Panc1 (cell line): ENCODE measurements at regions not wholly inside any gene's neighbourhood (a gene's known extent, or its start where the extent isn't known, plus 50 kb on each side); places are given as distances from the start of the nearest gene placed in this dataset.

Experiments
- ATAC-seq: fragments of 200-7000 bp; cut with Tn5 transposase; 2 replicates; pipeline ENCODE4 v1.9.1; 2020; ENCODE audit warnings: mild to moderate bottlenecking, moderate library complexity
- BruUV-seq: library from RNA; stranded (reverse); fragments of 400-500 nt; replicated peaks from 2 replicates; lab custom pipeline; 2021; lab: Mats Ljungman, UMichigan
- CTCF ChIA-PET: fragments of 300-600 bp; sonication (Branson Sonifier 250); formaldehyde crosslinking; loops from one replicate; lab custom pipeline; 2022; ENCODE audit warnings: antibody characterized with exemption; lab: Charles Lee
- POLR2A ChIA-PET: fragments of 300-600 bp; sonication (Branson Sonifier 250); formaldehyde crosslinking; loops from one replicate; lab custom pipeline; 2022; ENCODE audit warnings: antibody characterized with exemption; lab: Charles Lee
- DNase-seq: peaks from one replicate; pipeline ENCODE4 v3.0.0-alpha.2; 2010; ENCODE audit warnings: low read depth, low spot score
- H3K27ac ChIP-seq: 2 replicates; pipeline ENCODE4 v1.5.1; 2011; ENCODE audit warnings: mild to moderate bottlenecking, low read length, inconsistent platforms
- H3K27me3 ChIP-seq: fragments of 200-500 bp; sonication (Bioruptor generic); 2 replicates; pipeline ENCODE4 v1.6.0; 2014; ENCODE audit warnings: low read length, inconsistent platforms; ENCODE audit not compliant: control insufficient read depth, insufficient read depth
- H3K36me3 ChIP-seq: fragments of 200-500 bp; sonication (Bioruptor generic); 2 replicates; pipeline ENCODE4 v1.5.1; 2014; ENCODE audit warnings: inconsistent platforms, mild to moderate bottlenecking, low read length, moderate library complexity; ENCODE audit not compliant: control insufficient read depth, insufficient read depth
- H3K4me1 ChIP-seq: 2 replicates; pipeline ENCODE4 v1.5.1; 2011; ENCODE audit warnings: inconsistent platforms, mild to moderate bottlenecking, low read length, moderate library complexity; ENCODE audit not compliant: control insufficient read depth, insufficient read depth
- H3K4me3 ChIP-seq, 2 experiments: 2 replicates each; pipeline ENCODE4 v1.5.1; 2011 to 2012; ENCODE audit warnings: low read depth in 2 of 2, low read length in 2 of 2, mild to moderate bottlenecking in 2 of 2, inconsistent platforms in 1 of 2, moderate library complexity in 1 of 2
- H3K9me3 ChIP-seq: fragments of 200-500 bp; sonication (Bioruptor generic); 2 replicates; pipeline ENCODE4 v1.5.1; 2014; ENCODE audit warnings: low read depth, mild to moderate bottlenecking, inconsistent platforms, low read length, moderate library complexity; ENCODE audit not compliant: control insufficient read depth, insufficient read depth
- CTCF ChIP-seq: fragments of 450-650 bp; IDR thresholded peaks from 2 replicates; pipeline ENCODE4 v1.5.1; 2017; ENCODE audit warnings: mild to moderate bottlenecking
- POLR2AphosphoS5 ChIP-seq: IDR thresholded peaks from 2 replicates; pipeline ENCODE4 v1.6.1; 2012; ENCODE audit warnings: mild to moderate bottlenecking, low read depth, low read length, moderate library complexity
- REST ChIP-seq, 2 experiments: IDR thresholded peaks; 2 replicates each; pipeline ENCODE4 v1.6.1; 2011 to 2012; ENCODE audit warnings: low read depth in 2 of 2, control low read depth in 1 of 2, low read length in 1 of 2, mild to moderate bottlenecking in 1 of 2, moderate library complexity in 1 of 2; ENCODE audit not compliant: insufficient read depth in 1 of 2
- SIN3A ChIP-seq: IDR thresholded peaks from 2 replicates; pipeline ENCODE4 v1.6.1; 2012; ENCODE audit warnings: low read depth, mild to moderate bottlenecking, low read length, moderate library complexity, borderline replicate concordance; ENCODE audit not compliant: insufficient read depth
- TCF7L2 ChIP-seq: IDR thresholded peaks from 2 replicates; pipeline ENCODE4 v1.6.1; 2011; ENCODE audit warnings: mild to moderate bottlenecking, low read depth, low read length, inconsistent platforms
- in situ Hi-C: cut with HindIII; loops from 2 replicates; pipeline ENCODE4 v1.10.0; 2016; ENCODE audit warnings: low sequenced_read_pairs, low pct_unique_long_range_greater_than_20kb
- intact Hi-C: fragments of 100-400 bp; cut with micrococcal nuclease; formaldehyde crosslinking; loops from one replicate; pipeline ENCODE4 v1.10.0; 2022; ENCODE audit not compliant: unreplicated experiment

GRCh38 chr2:236814593-236814992 lies 245.0 kb downstream of the ACKR3 start:
- Histone ChIP-seq H3K27ac (no peak overlapping the region), H3K27me3 (no peaks in the 10 kb centered on the region; the same call in 1 of the 2 replicates), H3K4me3 (no peak overlapping the region), H3K36me3 (no peaks in the 10 kb centered on the region), H3K4me1 (no peaks in the 10 kb centered on the region), H3K9me3 (0 out of 2 replicates have a peak, but pooled peaks cover 3% of the 10 kb centered on the region)
- no peak for TF ChIP-seq POLR2AphosphoS5
- TF ChIP-seq CTCF: no peak
- no peak for TF ChIP-seq SIN3A
- TF ChIP-seq TCF7L2: no peak
- no peak for TF ChIP-seq REST (IDR thresholded peaks at IDR 0.05; ENCODE audit: insufficient read depth in 1 of 2, low read depth in 2 of 2, low read length in 1 of 2)
- ChIA-PET POLR2A (no interaction called here), CTCF (interaction anchor here (0.6 kb wide), 1 partner anchor 778 kb away, joined by 3 read pairs; no protein-coding TSS in a partner anchor)
- DNase-seq: no peak
- ATAC-seq: no peak
- no TSS peak for BruUV-seq
- intact Hi-C loops: no loop called here
- in situ Hi-C loops: no loop called here

GRCh38 chr2:236815746-236816145 lies 246.1 kb downstream of the ACKR3 start:
- ChIA-PET CTCF (no interaction called here), POLR2A (no interaction called here)
- ATAC-seq (no peak; the same call in 1 of the 2 replicates), DNase-seq (no peak)
- no peaks in the 10 kb centered on the region; the same call in 1 of the 2 replicates for H3K27me3 ChIP-seq
- no TSS peak for BruUV-seq
- H3K9me3 ChIP-seq: no peaks in the 10 kb centered on the region
- in situ Hi-C loops (no loop called here), intact Hi-C loops (no loop called here)
- H3K4me3 ChIP-seq: no peak overlapping the region
- H3K36me3 ChIP-seq: no peaks in the 10 kb centered on the region
- H3K27ac ChIP-seq: no peak overlapping the region
- TF ChIP-seq REST (IDR thresholded peaks at IDR 0.05; ENCODE audit: insufficient read depth in 1 of 2, low read depth in 2 of 2, low read length in 1 of 2): no peak
- TF ChIP-seq TCF7L2: no peak
- no peak for TF ChIP-seq CTCF
- TF ChIP-seq SIN3A: no peak
- TF ChIP-seq POLR2AphosphoS5: no peak
- no peaks in the 10 kb centered on the region for H3K4me1 ChIP-seq
